GM23338 (cell line): ENCODE measurements at regions not wholly inside any gene's neighbourhood (a gene's known extent, or its start where the extent isn't known, plus 50 kb on each side); places are given as distances from the start of the nearest gene placed in this dataset.

Experiments
- CREB1 ChIP-seq: fragments of 250-450 bp; sonication (Bioruptor Pico); IDR thresholded peaks from 2 replicates; pipeline ENCODE4 v1.5.0; 2020; ENCODE audit warnings: low read depth, mild to moderate bottlenecking, moderate library complexity
- EZH2 ChIP-seq: fragments of 200-600 bp; sonication (generic); IDR thresholded peaks from one replicate; pipeline ENCODE4 v1.8.0; 2017; ENCODE audit warnings: antibody characterized with exemption, mild to moderate bottlenecking, low read depth; ENCODE audit not compliant: unreplicated experiment
- EZH2phosphoT487 ChIP-seq: fragments of 200-600 bp; sonication (generic); IDR thresholded peaks from one replicate; pipeline ENCODE4 v1.8.1; 2018; ENCODE audit warnings: antibody characterized with exemption; ENCODE audit not compliant: unreplicated experiment
- POLR2AphosphoS5 ChIP-seq: IDR thresholded peaks from 2 replicates; pipeline ENCODE4 v1.6.1; 2016; ENCODE audit warnings: antibody characterized with exemption, low read depth
- REST ChIP-seq: IDR thresholded peaks from one replicate; pipeline ENCODE4 v1.6.1; 2018; ENCODE audit warnings: antibody characterized with exemption; ENCODE audit not compliant: unreplicated experiment
- TF ChIP-seq, protein P1 (sequence below), 2 experiments: fragments of 200-600 bp in 1 of 2; sonication (generic) in 1 of 2; conservative IDR thresholded peaks; 2 replicates each; pipeline versions ENCODE4 v1.5.1 to v1.6.1; 2016 to 2017; ENCODE audit warnings: antibody characterized with exemption in 2 of 2, low read depth in 2 of 2, mild to moderate bottlenecking in 2 of 2, moderate library complexity in 1 of 2
- TF ChIP-seq, protein P2 (sequence below): IDR thresholded peaks from 2 replicates; pipeline ENCODE4 v1.6.1; 2016; ENCODE audit warnings: antibody characterized with exemption

- TF ChIP-seq, protein P1, sequence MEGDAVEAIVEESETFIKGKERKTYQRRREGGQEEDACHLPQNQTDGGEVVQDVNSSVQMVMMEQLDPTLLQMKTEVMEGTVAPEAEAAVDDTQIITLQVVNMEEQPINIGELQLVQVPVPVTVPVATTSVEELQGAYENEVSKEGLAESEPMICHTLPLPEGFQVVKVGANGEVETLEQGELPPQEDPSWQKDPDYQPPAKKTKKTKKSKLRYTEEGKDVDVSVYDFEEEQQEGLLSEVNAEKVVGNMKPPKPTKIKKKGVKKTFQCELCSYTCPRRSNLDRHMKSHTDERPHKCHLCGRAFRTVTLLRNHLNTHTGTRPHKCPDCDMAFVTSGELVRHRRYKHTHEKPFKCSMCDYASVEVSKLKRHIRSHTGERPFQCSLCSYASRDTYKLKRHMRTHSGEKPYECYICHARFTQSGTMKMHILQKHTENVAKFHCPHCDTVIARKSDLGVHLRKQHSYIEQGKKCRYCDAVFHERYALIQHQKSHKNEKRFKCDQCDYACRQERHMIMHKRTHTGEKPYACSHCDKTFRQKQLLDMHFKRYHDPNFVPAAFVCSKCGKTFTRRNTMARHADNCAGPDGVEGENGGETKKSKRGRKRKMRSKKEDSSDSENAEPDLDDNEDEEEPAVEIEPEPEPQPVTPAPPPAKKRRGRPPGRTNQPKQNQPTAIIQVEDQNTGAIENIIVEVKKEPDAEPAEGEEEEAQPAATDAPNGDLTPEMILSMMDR (conservative IDR thresholded peaks at IDR 0.05; ENCODE audit: low read depth in 2 of 2), result no peak
- TF ChIP-seq POLR2AphosphoS5, result no peak
- no peak for TF ChIP-seq EZH2
- TF ChIP-seq REST, result no peak
- TF ChIP-seq CREB1, result no peak
- no peak for TF ChIP-seq EZH2phosphoT487
- TF ChIP-seq, protein P2, sequence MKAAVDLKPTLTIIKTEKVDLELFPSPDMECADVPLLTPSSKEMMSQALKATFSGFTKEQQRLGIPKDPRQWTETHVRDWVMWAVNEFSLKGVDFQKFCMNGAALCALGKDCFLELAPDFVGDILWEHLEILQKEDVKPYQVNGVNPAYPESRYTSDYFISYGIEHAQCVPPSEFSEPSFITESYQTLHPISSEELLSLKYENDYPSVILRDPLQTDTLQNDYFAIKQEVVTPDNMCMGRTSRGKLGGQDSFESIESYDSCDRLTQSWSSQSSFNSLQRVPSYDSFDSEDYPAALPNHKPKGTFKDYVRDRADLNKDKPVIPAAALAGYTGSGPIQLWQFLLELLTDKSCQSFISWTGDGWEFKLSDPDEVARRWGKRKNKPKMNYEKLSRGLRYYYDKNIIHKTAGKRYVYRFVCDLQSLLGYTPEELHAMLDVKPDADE, result no peak
Measured at GRCh38 chr5:125277494-125278154, 531.2 kb upstream of the ZNF608 start.
